AG10803 (cell line): ENCODE measurements at regions not wholly inside any gene's neighbourhood (a gene's known extent, or its start where the extent isn't known, plus 50 kb on each side); places are given as distances from the start of the nearest gene placed in this dataset.
"Not testable (repeated sequence)": the region's sequence is repeated elsewhere in the genome, so short reads cannot be mapped to it uniquely, and the experiment has no call there.

ENCODE experiments used
- DNase-seq: peaks from one replicate; pipeline ENCODE4 v3.0.0; 2010; ENCODE audit warnings: low read depth
- H3K4me3 ChIP-seq: 2 replicates; pipeline ENCODE4 v1.5.1; 2011; ENCODE audit warnings: mild to moderate bottlenecking, low read length, control low read depth
- CTCF ChIP-seq: conservative IDR thresholded peaks from 2 replicates; pipeline ENCODE4 v1.5.1; 2011; ENCODE audit warnings: mild to moderate bottlenecking, low read length, control low read depth, inconsistent platforms

- H3K4me3 ChIP-seq = no peak overlapping the region
- DNase-seq = no peak
- no peak for TF ChIP-seq CTCF
These were observed 470.3 kb downstream of the TMEM114 start for GRCh38 chr16:8120001-8120400.

- no peak overlapping the region for H3K4me3 ChIP-seq
- TF ChIP-seq CTCF = no peak
- no peak for DNase-seq
These were observed 474.5 kb downstream of the TMEM114 start for GRCh38 chr16:8115814-8116213.

GRCh38 chr16:8114941-8115340 lies 475.4 kb downstream of the TMEM114 start:
- not testable (repeated sequence) for H3K4me3 ChIP-seq, DNase-seq

DNA sequence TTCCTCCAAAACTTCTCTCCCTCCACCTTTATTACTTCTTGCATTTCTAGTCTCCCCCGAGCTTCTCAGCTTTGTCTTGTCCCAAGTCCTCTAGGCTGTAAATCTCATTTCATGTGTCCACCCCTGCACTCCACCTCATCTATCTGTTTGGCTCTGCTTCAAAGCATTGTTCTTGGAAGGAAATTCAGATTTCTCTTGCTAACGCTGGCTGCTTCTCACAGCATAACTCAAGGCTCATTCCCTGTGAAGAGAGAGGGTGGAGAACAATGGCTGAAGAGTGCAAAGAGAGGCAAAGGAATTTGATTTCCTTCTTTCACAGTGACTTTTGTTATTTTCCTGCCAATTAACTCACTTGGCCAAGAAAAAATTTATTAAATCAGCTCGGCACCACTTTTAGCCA lies 476.5 kb downstream of the TMEM114 start:
- no peak for TF ChIP-seq CTCF

DNA sequence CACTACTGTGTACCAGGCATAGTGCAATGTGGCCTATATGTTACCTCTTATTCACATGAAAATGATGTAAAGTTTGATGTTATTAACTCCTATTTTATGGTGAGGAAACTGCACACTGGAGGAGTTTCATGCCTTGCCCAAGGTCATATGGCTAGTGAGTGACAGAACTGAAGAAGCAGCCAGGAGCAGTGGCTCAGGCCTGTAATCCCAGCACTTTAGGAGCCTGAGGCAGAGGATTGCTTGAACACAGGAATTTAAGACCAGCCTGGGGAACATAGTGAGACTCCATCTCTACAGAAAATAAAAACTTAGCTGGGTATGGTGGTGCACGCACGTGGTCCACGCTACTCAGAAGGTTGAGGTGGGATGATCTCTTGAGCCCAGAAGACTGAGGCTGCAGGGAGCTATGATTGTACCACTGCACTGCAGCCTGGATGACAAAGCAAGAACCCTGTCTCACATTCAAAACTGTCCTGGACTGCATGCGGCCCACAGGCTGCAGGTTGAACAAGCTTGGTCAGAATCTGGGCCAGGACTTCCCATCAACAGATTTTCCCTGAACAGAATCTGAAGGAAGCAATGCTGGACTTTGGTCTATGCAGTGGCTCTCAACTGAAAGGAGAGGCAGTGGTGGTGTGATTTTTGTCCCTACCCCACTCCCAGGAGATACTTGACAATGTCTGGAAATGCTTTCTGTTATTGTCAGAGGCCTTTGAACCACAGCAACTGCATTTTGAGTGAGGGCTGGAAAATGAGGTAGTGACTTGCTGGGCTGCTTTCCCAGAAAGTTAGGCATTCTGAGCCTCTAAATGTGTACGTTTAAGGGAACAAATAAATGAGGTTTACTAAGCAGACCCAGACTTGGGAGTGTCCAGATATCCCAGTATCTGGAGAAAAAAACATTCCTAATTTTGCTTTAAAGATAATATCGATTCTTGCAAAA lies 479.5 kb downstream of the TMEM114 start:
- H3K4me3 ChIP-seq = no peak overlapping the region
- no peak for DNase-seq
- no peak for TF ChIP-seq CTCF

More for the DNA sequence above, 476.5 kb downstream of the TMEM114 start:
- H3K4me3 ChIP-seq = no peak overlapping the region
- DNase-seq = no peak

- DNase-seq = no peak
- TF ChIP-seq CTCF = no peak
- H3K4me3 ChIP-seq = no peak overlapping the region
These were observed 480.6 kb downstream of the TMEM114 start for GRCh38 chr16:8109510-8110369.

GRCh38 chr16:8108991-8109509 lies 481.3 kb downstream of the TMEM114 start:
- no peak overlapping the region for H3K4me3 ChIP-seq
- TF ChIP-seq CTCF = no peak
- no peak for DNase-seq
